ENCODE measurements at regions not wholly inside any gene's neighbourhood (a gene's known extent, or its start where the extent isn't known, plus 50 kb on each side); places are given as distances from the start of the nearest gene placed in this dataset.
A peak's percentile ranks its signal among the peaks of the same experiment; 100 is the strongest.

DNA sequence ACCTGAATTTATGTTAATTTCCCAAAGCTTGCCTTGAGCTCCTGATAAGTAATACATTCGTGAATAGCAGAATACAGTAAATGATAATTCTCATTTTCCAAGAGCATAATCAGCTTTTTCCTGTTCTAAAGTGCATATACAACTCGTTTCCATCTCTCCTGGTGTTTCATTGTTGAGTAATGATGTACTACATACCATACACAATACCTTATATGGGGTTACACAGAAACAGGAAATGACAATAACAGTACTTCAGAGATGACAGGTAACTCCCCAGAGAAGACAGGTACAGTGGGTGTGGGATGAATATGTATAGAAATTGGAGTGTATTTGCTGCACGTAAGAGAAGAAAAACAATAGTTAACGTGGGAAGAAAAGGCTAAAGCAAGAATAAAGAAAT lies 287.1 kb downstream of the TENT4A start:
- Histone ChIP-seq H2BK5ac (ENCODE audit: low read length) (no peak overlapping the region), H3K56ac (ENCODE audit: low read length) (no peak overlapping the region), H3K36me3 (ENCODE audit: control insufficient read depth, insufficient read depth, low read length) (no peaks in the 10 kb centered on the region), H2BK120ac (ENCODE audit: low read depth, low read length) (no peak overlapping the region), H3K4me2 (ENCODE audit: low read length) (no peak overlapping the region), H3K18ac (ENCODE audit: low read length) (no peak overlapping the region), H4K8ac (ENCODE audit: low read depth, low read length) (no peak overlapping the region), H4K5ac (ENCODE audit: low read length) (no peak overlapping the region), H3K27me3 (ENCODE audit: insufficient read depth, low read length, poor library complexity) (no peaks in the 10 kb centered on the region), H3K4ac (ENCODE audit: low read depth, low read length) (no peak overlapping the region), H2AK5ac (ENCODE audit: low read length) (no peak overlapping the region), H3K4me1 (ENCODE audit: control insufficient read depth, low read depth, low read length) (no peaks in the 10 kb centered on the region), H3K79me1 (ENCODE audit: low read length) (no peaks in the 10 kb centered on the region), H2BK15ac (replicated peaks; ENCODE audit: low read depth) (no peak overlapping the region), H3K4me3 (ENCODE audit: low read length) (no peak overlapping the region), H3K23ac (ENCODE audit: low read length) (no peak overlapping the region), H3K9ac (ENCODE audit: low read length) (no peak overlapping the region), H3K79me2 (ENCODE audit: control insufficient read depth, insufficient read depth, low read length) (no peaks in the 10 kb centered on the region), H3K27ac (ENCODE audit: low read depth, low read length) (no peak overlapping the region)
- no CpG with 5 or more reads among the region's 4 CpGs for WGBS (ENCODE audit: extremely low coverage, insufficient coverage, low lambda C conversion rate)
- no peak for DNase-seq

DNA sequence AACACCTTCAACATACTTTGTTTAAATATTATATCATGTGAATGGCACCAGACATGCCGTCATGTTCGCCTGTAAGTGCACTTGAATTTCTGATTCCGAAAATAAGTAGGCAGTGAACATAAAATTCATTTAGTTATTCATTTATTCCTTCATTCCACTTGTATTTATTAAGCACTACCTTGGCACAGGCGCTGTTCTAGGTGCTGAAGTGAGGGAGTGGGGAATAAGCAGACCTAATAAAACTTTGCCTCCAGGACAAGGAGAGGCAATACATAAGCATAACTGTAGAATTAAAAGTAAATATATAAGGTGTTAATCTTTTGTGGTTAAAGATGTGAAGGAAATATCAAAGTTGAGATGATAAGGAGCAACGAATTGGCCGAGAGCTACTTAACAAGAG lies 297.4 kb downstream of the TENT4A start:
- H3K36me3 ChIP-seq (ENCODE audit: control insufficient read depth, insufficient read depth, low read length) = no peaks in the 10 kb centered on the region
- H3K4me2 ChIP-seq (ENCODE audit: low read length) = no peak overlapping the region
- DNase-seq = peak; percentile 47
- H2BK5ac ChIP-seq (ENCODE audit: low read length) = no peak overlapping the region
- no peak overlapping the region for H3K4ac ChIP-seq (ENCODE audit: low read depth, low read length)
- H3K27ac ChIP-seq (ENCODE audit: low read depth, low read length) = no peak overlapping the region
- H3K4me1 ChIP-seq (ENCODE audit: control insufficient read depth, low read depth, low read length) = no peaks in the 10 kb centered on the region
- H3K79me2 ChIP-seq (ENCODE audit: control insufficient read depth, insufficient read depth, low read length) = no peaks in the 10 kb centered on the region
- no peak overlapping the region for H2AK5ac ChIP-seq (ENCODE audit: low read length)
- H2BK120ac ChIP-seq (ENCODE audit: low read depth, low read length) = no peak overlapping the region
- no peak overlapping the region for H3K23ac ChIP-seq (ENCODE audit: low read length)
- no peak overlapping the region for H3K18ac ChIP-seq (ENCODE audit: low read length)
- H4K8ac ChIP-seq (ENCODE audit: low read depth, low read length) = no peak overlapping the region
- no peak overlapping the region for H3K9ac ChIP-seq (ENCODE audit: low read length)
- no peak overlapping the region for H2BK15ac ChIP-seq (replicated peaks; ENCODE audit: low read depth)
- no peak overlapping the region for H3K4me3 ChIP-seq (ENCODE audit: low read length)
- H4K5ac ChIP-seq (ENCODE audit: low read length) = no peak overlapping the region
- H3K27me3 ChIP-seq (ENCODE audit: insufficient read depth, low read length, poor library complexity) = no peaks in the 10 kb centered on the region
- WGBS (ENCODE audit: extremely low coverage, insufficient coverage, low lambda C conversion rate) = 100% methylated on average over 1 of the region's 6 CpGs
- no peaks in the 10 kb centered on the region for H3K79me1 ChIP-seq (ENCODE audit: low read length)
- no peak overlapping the region for H3K56ac ChIP-seq (ENCODE audit: low read length)

DNA sequence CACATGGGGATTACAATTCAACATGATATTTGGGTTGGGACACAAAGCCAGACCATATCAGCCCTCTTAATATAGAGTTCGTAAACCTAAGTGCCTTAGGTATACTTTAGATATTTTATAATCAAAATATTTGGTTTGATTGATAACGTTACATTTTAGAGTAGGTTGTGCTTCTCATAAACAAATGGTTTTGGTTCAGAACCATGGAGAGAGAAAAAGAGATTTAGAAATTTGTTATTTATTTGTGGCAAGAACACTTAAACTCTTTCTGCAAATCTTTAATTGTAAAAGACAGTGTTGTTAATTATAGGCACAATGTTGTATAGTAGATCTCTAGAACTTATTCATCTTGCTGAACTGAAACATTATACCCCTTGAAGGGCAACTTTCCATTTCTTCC lies 298.8 kb downstream of the TENT4A start:
- WGBS (ENCODE audit: extremely low coverage, insufficient coverage, low lambda C conversion rate) = 100% methylated on average over 1 of the region's 2 CpGs
- H3K4me2 ChIP-seq (ENCODE audit: low read length) = no peak overlapping the region
- H3K18ac ChIP-seq (ENCODE audit: low read length) = no peak overlapping the region
- H3K23ac ChIP-seq (ENCODE audit: low read length) = no peak overlapping the region
- no peaks in the 10 kb centered on the region for H3K36me3 ChIP-seq (ENCODE audit: control insufficient read depth, insufficient read depth, low read length)
- no peak overlapping the region for H3K9ac ChIP-seq (ENCODE audit: low read length)
- no peak overlapping the region for H2BK15ac ChIP-seq (replicated peaks; ENCODE audit: low read depth)
- H3K79me1 ChIP-seq (ENCODE audit: low read length) = no peaks in the 10 kb centered on the region
- H4K8ac ChIP-seq (ENCODE audit: low read depth, low read length) = no peak overlapping the region
- H3K79me2 ChIP-seq (ENCODE audit: control insufficient read depth, insufficient read depth, low read length) = no peaks in the 10 kb centered on the region
- H2AK5ac ChIP-seq (ENCODE audit: low read length) = no peak overlapping the region
- no peak for DNase-seq
- H2BK120ac ChIP-seq (ENCODE audit: low read depth, low read length) = no peak overlapping the region
- H3K4me1 ChIP-seq (ENCODE audit: control insufficient read depth, low read depth, low read length) = no peaks in the 10 kb centered on the region
- H2BK5ac ChIP-seq (ENCODE audit: low read length) = no peak overlapping the region
- H3K27me3 ChIP-seq (ENCODE audit: insufficient read depth, low read length, poor library complexity) = no peaks in the 10 kb centered on the region
- no peak overlapping the region for H3K27ac ChIP-seq (ENCODE audit: low read depth, low read length)
- no peak overlapping the region for H4K5ac ChIP-seq (ENCODE audit: low read length)
- H3K4me3 ChIP-seq (ENCODE audit: low read length) = no peak overlapping the region
- H3K56ac ChIP-seq (ENCODE audit: low read length) = no peak overlapping the region
- H3K4ac ChIP-seq (ENCODE audit: low read depth, low read length) = no peak overlapping the region

DNA sequence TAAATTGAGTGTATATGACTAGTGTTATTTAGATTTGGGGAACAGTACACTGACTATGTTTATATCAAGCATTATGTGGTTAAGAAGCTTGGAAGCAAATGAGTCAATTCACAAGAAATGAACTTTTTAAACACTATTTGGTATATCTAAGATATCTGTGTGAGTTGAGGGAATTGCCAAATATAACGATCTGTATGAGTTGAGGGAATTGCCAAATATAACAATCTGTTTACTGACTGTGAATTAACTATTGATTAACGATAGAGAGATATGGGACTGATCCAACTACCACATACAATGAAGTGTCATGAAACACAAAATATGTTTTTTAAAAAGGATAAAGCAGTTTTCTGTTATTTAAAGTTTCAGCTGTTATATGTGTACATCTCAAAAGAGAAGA lies 301.4 kb downstream of the TENT4A start:
- Histone ChIP-seq H3K36me3 (ENCODE audit: control insufficient read depth, insufficient read depth, low read length) (no peaks in the 10 kb centered on the region), H2BK120ac (ENCODE audit: low read depth, low read length) (no peak overlapping the region), H3K23ac (ENCODE audit: low read length) (no peak overlapping the region), H3K27me3 (ENCODE audit: insufficient read depth, low read length, poor library complexity) (no peaks in the 10 kb centered on the region), H2BK15ac (replicated peaks; ENCODE audit: low read depth) (no peak overlapping the region), H3K79me1 (ENCODE audit: low read length) (no peaks in the 10 kb centered on the region), H3K4me3 (ENCODE audit: low read length) (no peak overlapping the region), H2AK5ac (ENCODE audit: low read length) (no peak overlapping the region), H3K9ac (ENCODE audit: low read length) (no peak overlapping the region), H3K56ac (ENCODE audit: low read length) (no peak overlapping the region), H4K5ac (ENCODE audit: low read length) (no peak overlapping the region), H3K27ac (ENCODE audit: low read depth, low read length) (no peak overlapping the region), H4K8ac (ENCODE audit: low read depth, low read length) (no peak overlapping the region), H3K79me2 (ENCODE audit: control insufficient read depth, insufficient read depth, low read length) (no peaks in the 10 kb centered on the region), H3K4me2 (ENCODE audit: low read length) (no peak overlapping the region), H3K4ac (ENCODE audit: low read depth, low read length) (no peak overlapping the region), H3K4me1 (ENCODE audit: control insufficient read depth, low read depth, low read length) (no peaks in the 10 kb centered on the region), H2BK5ac (ENCODE audit: low read length) (no peak overlapping the region), H3K18ac (ENCODE audit: low read length) (no peak overlapping the region)
- no peak for DNase-seq
- no CpG with 5 or more reads among the region's 2 CpGs for WGBS (ENCODE audit: extremely low coverage, insufficient coverage, low lambda C conversion rate)

DNA sequence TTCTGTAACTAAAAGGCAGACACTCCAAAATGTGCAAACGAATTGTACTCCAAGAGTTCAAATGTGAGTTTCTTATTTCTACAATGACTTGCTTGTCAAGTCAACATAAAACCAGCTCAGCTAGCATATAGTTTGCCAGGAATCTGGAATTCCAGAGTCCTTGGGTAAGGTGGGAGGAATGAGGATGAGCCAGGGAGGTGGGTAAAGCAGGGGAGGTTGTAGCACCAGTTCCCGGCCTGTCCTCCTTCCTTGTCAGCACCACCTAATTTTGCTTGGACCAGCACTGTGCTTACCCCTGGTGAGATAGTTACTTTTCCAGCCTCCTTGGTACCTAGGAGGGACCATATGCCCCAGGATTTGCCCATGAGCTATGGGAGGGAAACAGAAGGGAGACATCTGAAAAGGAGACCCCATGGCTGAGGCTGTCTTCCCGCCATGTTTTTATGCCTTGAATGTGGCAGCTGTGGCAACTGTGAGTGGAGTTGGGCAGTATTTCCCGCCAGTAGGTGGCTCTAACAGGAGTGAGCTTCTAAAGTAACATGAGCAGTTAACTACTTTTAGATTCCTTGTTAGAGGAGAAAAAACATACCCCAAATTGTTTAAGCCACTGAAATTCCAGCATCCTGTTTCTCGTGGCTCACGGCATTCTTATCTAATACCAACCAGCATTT lies 302.5 kb downstream of the TENT4A start:
- no peaks in the 10 kb centered on the region for H3K27me3 ChIP-seq (ENCODE audit: insufficient read depth, low read length, poor library complexity)
- no peak overlapping the region for H2BK15ac ChIP-seq (replicated peaks; ENCODE audit: low read depth)
- no peak overlapping the region for H2BK120ac ChIP-seq (ENCODE audit: low read depth, low read length)
- peak; percentile 64 for DNase-seq
- H3K79me2 ChIP-seq (ENCODE audit: control insufficient read depth, insufficient read depth, low read length) = no peaks in the 10 kb centered on the region
- H2BK5ac ChIP-seq (ENCODE audit: low read length) = no peak overlapping the region
- H3K23ac ChIP-seq (ENCODE audit: low read length) = no peak overlapping the region
- no peak overlapping the region for H3K4me3 ChIP-seq (ENCODE audit: low read length)
- no peak overlapping the region for H3K4me2 ChIP-seq (ENCODE audit: low read length)
- no peak overlapping the region for H3K9ac ChIP-seq (ENCODE audit: low read length)
- WGBS (ENCODE audit: extremely low coverage, insufficient coverage, low lambda C conversion rate) = no CpG with 5 or more reads among the region's 6 CpGs
- H3K4ac ChIP-seq (ENCODE audit: low read depth, low read length) = no peak overlapping the region
- no peak overlapping the region for H3K18ac ChIP-seq (ENCODE audit: low read length)
- H3K36me3 ChIP-seq (ENCODE audit: control insufficient read depth, insufficient read depth, low read length) = no peaks in the 10 kb centered on the region
- H2AK5ac ChIP-seq (ENCODE audit: low read length) = no peak overlapping the region
- H3K27ac ChIP-seq (ENCODE audit: low read depth, low read length) = no peak overlapping the region
- H4K8ac ChIP-seq (ENCODE audit: low read depth, low read length) = no peak overlapping the region
- H4K5ac ChIP-seq (ENCODE audit: low read length) = no peak overlapping the region
- no peaks in the 10 kb centered on the region for H3K79me1 ChIP-seq (ENCODE audit: low read length)
- H3K56ac ChIP-seq (ENCODE audit: low read length) = no peak overlapping the region
- H3K4me1 ChIP-seq (ENCODE audit: control insufficient read depth, low read depth, low read length) = no peaks in the 10 kb centered on the region

Measured in mesendoderm (in vitro differentiated cells).